Effector memory CD8-positive, alpha-beta T cell (primary cell): ENCODE measurements at regions not wholly inside any gene's neighbourhood (a gene's known extent, or its start where the extent isn't known, plus 50 kb on each side); places are given as distances from the start of the nearest gene placed in this dataset.
"Not testable (repeated sequence)": the region's sequence is repeated elsewhere in the genome, so short reads cannot be mapped to it uniquely, and the experiment has no call there.

ENCODE experiments used
- ATAC-seq: fragments of 150-1000 bp; cut with Tn5 transposase; replicated peaks from 2 replicates; pipeline ENCODE4 v1.10.0; 2021; ENCODE audit warnings: mild to moderate bottlenecking, moderate library complexity
- DNase-seq, 3 experiments: peaks; one replicate each; pipeline ENCODE4 v3.0.0; 2021
- H3K27ac Mint-ChIP-seq, 2 donors: one replicate each; pipeline ENCODE4 v1.8.0; 2022; ENCODE audit warnings: mild to moderate bottlenecking in 2 of 2, mixed read lengths in 2 of 2, moderate library complexity in 2 of 2
- H3K27me3 Mint-ChIP-seq, 2 donors: one replicate each; pipeline ENCODE4 v1.8.0; 2022; ENCODE audit warnings: mixed read lengths in 2 of 2
- H3K36me3 Mint-ChIP-seq: one replicate; pipeline ENCODE4 v1.8.0; 2022; ENCODE audit warnings: mild to moderate bottlenecking, moderate library complexity, mixed read lengths; ENCODE audit not compliant: insufficient read depth
- H3K4me1 Mint-ChIP-seq, 2 donors: one replicate each; pipeline ENCODE4 v1.8.0; 2022; ENCODE audit warnings: low read depth in 2 of 2, mixed read lengths in 2 of 2
- H3K4me3 Mint-ChIP-seq, 2 donors: one replicate each; pipeline ENCODE4 v1.8.0; 2022; ENCODE audit warnings: mild to moderate bottlenecking in 2 of 2, mixed read lengths in 2 of 2, moderate library complexity in 2 of 2
- H3K9me3 Mint-ChIP-seq, 2 donors: one replicate each; pipeline ENCODE4 v1.8.0; 2022; ENCODE audit warnings: mixed read lengths in 2 of 2

DNA sequence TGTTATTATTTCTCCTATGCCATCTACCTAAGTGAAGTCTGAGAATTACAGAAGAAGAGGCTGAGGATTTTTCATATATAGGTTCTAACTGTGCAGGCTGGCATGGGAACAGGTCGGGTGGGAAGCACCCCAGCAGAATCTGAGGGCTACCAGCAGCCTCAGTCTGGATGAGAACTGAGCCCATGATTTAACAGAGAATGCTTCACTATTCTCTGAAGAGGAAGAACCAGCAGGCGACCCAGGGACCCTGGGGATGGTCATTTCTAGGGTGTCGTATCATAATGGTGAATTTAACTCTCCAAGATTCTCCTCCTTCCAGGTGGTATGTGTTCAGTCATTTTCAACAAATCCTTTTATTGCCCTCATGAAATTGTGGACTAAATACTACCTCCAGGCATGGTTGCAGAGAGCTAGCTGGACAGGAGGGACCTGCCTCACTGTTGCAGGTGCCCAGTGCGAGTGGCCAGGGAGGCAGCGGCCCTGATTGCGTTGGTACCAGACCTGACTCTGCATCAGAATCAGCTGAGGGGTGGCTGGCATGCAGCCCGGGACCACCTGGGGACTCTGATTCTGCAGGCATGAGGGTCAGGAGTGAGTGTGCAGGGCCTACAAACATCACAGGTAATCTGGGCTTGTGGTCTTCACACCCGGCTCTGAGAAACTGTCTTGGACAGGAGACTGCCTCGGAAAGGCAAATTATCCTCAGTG lies 272.2 kb downstream of the TSN start:
- no peak for ATAC-seq
- Mint-ChIP-seq H3K27ac (no peak overlapping the region), H3K9me3 (no peaks in the 10 kb centered on the region), H3K4me1 (peaks cover 0 to 4% of the 10 kb centered on the region in 2 donors), H3K27me3 (peaks cover 13 to 22% of the 10 kb centered on the region in 2 donors), H3K36me3 (no peaks in the 10 kb centered on the region), H3K4me3 (no peak overlapping the region)
- no peak for DNase-seq

GRCh38 chr2:122028371-122029100 lies 273.1 kb downstream of the TSN start:
- H3K27me3 Mint-ChIP-seq: peaks cover 13 to 23% of the 10 kb centered on the region in 2 donors
- ATAC-seq: no peak
- no peaks in the 10 kb centered on the region for H3K9me3 Mint-ChIP-seq
- no peak overlapping the region for H3K4me3 Mint-ChIP-seq
- no peaks in the 10 kb centered on the region for H3K36me3 Mint-ChIP-seq
- no peak for DNase-seq
- peaks cover 0 to 4% of the 10 kb centered on the region in 2 donors for H3K4me1 Mint-ChIP-seq
- no peak overlapping the region for H3K27ac Mint-ChIP-seq

DNA sequence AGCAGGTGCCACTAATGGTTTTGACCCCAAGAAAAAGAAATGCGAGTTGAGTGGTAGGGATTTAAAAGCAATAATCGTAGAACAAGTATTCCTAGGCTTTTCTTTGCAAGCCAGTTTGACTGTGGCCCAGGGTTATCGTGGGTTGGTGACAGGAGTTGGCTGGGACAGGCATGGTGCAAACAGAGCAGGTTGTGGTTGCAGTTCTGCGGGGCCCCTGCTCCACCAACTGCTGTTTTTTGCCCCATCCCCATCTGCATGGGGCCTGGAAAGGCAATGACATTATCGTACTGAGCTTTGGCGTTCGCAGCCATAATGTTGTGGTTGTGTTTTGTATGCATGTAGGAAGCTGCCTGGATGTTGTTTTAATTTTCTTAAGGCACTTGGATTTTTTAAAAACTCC lies 274.0 kb downstream of the TSN start:
- H3K4me1 Mint-ChIP-seq: peaks cover 0 to 4% of the 10 kb centered on the region in 2 donors
- no peak overlapping the region for H3K27ac Mint-ChIP-seq
- no peaks in the 10 kb centered on the region for H3K9me3 Mint-ChIP-seq
- H3K27me3 Mint-ChIP-seq: peaks cover 9 to 23% of the 10 kb centered on the region in 2 donors
- no peak overlapping the region for H3K4me3 Mint-ChIP-seq
- H3K36me3 Mint-ChIP-seq: no peaks in the 10 kb centered on the region
- DNase-seq (no peak), ATAC-seq (no peak)

DNA sequence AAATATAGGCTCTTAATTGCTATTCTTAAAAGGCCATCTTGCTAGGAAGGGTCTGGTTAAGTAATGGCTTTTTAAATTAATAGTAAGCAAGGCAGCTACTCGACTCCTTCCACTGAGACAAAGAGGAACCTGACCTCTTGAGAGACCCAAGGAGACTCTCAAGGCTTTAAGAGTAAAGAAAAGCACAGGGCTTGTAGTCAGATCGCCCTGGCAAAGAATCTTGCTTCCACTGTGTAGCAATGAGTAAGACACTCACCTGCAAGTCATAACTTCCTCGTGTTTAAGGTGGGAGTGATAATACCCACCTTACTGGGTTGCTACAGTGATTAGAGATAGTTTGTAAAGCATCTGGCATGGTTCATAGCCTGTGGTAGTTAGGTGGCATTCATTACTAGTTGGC lies 274.5 kb downstream of the TSN start:
- no peak for ATAC-seq
- Mint-ChIP-seq H3K27ac (no peak overlapping the region), H3K9me3 (no peaks in the 10 kb centered on the region), H3K4me3 (no peak overlapping the region), H3K27me3 (peaks cover 4 to 21% of the 10 kb centered on the region in 2 donors), H3K36me3 (no peaks in the 10 kb centered on the region), H3K4me1 (peaks cover 0 to 4% of the 10 kb centered on the region in 2 donors)
- DNase-seq: no peak

DNA sequence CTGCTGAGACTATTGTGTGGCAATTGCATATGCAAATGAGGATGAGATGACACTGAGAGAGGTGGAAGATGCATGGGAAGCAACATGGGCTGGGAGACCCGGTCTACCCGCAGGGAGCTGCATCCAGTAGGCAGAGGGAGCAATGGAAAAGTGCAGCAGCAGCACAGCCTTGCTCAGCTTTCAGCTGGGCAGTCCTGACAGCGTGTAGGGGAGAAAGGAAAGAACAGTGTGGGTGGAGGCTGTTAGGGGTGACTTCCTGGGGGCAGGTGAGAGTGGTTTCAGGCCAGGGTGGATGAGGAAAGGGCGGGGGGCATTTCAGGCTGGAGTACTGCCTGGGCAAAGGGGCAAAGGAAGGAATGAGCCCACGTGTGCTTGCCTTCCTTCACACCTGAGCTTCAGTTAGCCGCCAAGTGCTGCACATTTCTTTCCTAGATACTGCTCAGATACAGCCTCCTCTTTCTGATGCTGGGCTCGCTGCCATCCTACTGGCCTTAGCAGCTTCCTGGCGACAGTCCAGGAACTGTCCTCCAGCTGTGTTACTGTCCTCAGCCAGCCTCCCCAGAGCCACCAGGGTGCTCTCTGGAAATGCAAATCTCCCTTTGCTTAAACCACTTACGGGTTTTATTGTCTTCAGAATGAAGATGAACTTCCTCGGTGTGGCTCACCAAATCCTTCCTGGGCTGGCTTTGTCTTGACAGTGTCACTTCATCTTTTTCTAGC lies 276.3 kb downstream of the TSN start:
- Mint-ChIP-seq H3K4me1 (peaks cover 0 to 4% of the 10 kb centered on the region in 2 donors), H3K9me3 (no peaks in the 10 kb centered on the region)

GRCh38 chr2:122032264-122032645 lies 276.8 kb downstream of the TSN start:
- H3K4me3 Mint-ChIP-seq: no peak overlapping the region
- H3K27me3 Mint-ChIP-seq: peaks cover 4 to 9% of the 10 kb centered on the region in 2 donors
- no peaks in the 10 kb centered on the region for H3K36me3 Mint-ChIP-seq
- H3K27ac Mint-ChIP-seq: no peak overlapping the region
- no peaks in the 10 kb centered on the region for H3K9me3 Mint-ChIP-seq
- no peak for ATAC-seq
- peaks cover 0 to 4% of the 10 kb centered on the region in 2 donors for H3K4me1 Mint-ChIP-seq
- no peak for DNase-seq

More for the DNA sequence above, 276.3 kb downstream of the TSN start:
- no peak overlapping the region for H3K4me3 Mint-ChIP-seq
- H3K27ac Mint-ChIP-seq: no peak overlapping the region
- DNase-seq (no peak), ATAC-seq (no peak)
- peaks cover 4 to 9% of the 10 kb centered on the region in 2 donors for H3K27me3 Mint-ChIP-seq
- no peaks in the 10 kb centered on the region for H3K36me3 Mint-ChIP-seq

- Mint-ChIP-seq H3K9me3 (no peaks in the 10 kb centered on the region), H3K27ac (no peak overlapping the region), H3K4me1 (peaks cover 0 to 4% of the 10 kb centered on the region in 2 donors), H3K4me3 (no peak overlapping the region), H3K36me3 (no peaks in the 10 kb centered on the region), H3K27me3 (peaks cover 4 to 9% of the 10 kb centered on the region in 2 donors)
- DNase-seq (no peak), ATAC-seq (no peak)
Observed at GRCh38 chr2:122033778-122034177, 278.3 kb downstream of the TSN start.

GRCh38 chr2:122034344-122034743 lies 278.9 kb downstream of the TSN start:
- H3K27ac Mint-ChIP-seq: no peak overlapping the region
- DNase-seq: no peak
- H3K27me3 Mint-ChIP-seq: peaks cover 4 to 9% of the 10 kb centered on the region in 2 donors
- no peaks in the 10 kb centered on the region for H3K36me3 Mint-ChIP-seq
- no peaks in the 10 kb centered on the region for H3K9me3 Mint-ChIP-seq
- no peak for ATAC-seq
- no peak overlapping the region for H3K4me3 Mint-ChIP-seq
- H3K4me1 Mint-ChIP-seq: peaks cover 0 to 4% of the 10 kb centered on the region in 2 donors

DNA sequence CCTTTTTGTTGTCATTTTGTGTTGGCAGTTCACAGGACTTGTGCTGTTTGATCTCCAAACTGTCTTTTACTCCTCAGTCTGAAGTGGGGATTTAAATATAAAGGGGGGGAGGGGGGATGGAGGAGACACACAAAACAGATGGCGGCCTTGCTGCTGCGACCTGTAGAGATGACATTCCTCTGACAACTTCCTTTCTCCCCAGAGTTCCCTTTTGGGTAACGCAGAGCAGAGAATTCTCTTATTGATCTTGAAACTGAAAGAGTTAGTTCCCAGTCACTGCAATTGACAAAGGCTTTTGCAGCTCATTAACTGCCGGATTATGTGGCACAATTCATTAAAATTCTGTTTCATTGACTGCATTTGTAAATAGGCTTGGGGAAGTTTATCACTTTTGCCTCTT lies 279.3 kb downstream of the TSN start:
- peaks cover 4 to 9% of the 10 kb centered on the region in 2 donors for H3K27me3 Mint-ChIP-seq
- no peak overlapping the region for H3K4me3 Mint-ChIP-seq
- ATAC-seq (no peak), DNase-seq (no peak)
- H3K9me3 Mint-ChIP-seq: no peaks in the 10 kb centered on the region
- no peaks in the 10 kb centered on the region for H3K36me3 Mint-ChIP-seq
- H3K4me1 Mint-ChIP-seq: peaks cover 0 to 4% of the 10 kb centered on the region in 2 donors
- no peak overlapping the region for H3K27ac Mint-ChIP-seq

GRCh38 chr2:122038816-122039215 lies 283.4 kb downstream of the TSN start:
- not testable (repeated sequence) for H3K9me3 Mint-ChIP-seq, H3K27ac Mint-ChIP-seq, H3K4me1 Mint-ChIP-seq, DNase-seq, H3K36me3 Mint-ChIP-seq, H3K4me3 Mint-ChIP-seq, H3K27me3 Mint-ChIP-seq, ATAC-seq

DNA sequence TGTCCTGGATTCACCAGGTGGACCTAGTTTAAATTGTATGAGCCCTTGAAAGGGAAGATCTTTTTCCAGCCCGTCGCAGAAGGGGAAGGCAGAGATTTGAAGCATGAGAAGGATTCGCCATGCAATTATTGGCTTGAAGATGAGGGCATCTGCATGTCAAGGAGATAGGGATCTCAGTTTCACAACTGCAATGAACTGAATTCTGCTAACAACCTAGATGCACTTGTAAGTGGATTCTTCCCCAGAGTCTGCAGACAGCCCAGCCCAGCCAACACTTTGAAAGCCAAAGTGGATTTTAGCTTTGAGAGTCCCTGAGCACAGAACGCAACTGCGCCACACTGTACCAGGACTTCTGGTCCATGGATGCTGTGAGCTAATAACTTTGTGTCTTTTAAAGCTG lies 286.0 kb downstream of the TSN start:
- no peaks in the 10 kb centered on the region for H3K4me1 Mint-ChIP-seq
- no peak for DNase-seq
- no peak overlapping the region for H3K4me3 Mint-ChIP-seq
- H3K27me3 Mint-ChIP-seq: no peaks in the 10 kb centered on the region
- H3K27ac Mint-ChIP-seq: no peak overlapping the region
- no peaks in the 10 kb centered on the region for H3K36me3 Mint-ChIP-seq
- H3K9me3 Mint-ChIP-seq: peaks cover 0 to 2% of the 10 kb centered on the region in 2 donors
- no peak for ATAC-seq

- H3K4me1 Mint-ChIP-seq, H3K4me3 Mint-ChIP-seq, DNase-seq, H3K27ac Mint-ChIP-seq, H3K36me3 Mint-ChIP-seq, H3K9me3 Mint-ChIP-seq, H3K27me3 Mint-ChIP-seq, ATAC-seq: not testable (repeated sequence)
Observed at GRCh38 chr2:122051659-122052058, 296.2 kb downstream of the TSN start.

- Mint-ChIP-seq H3K36me3 (no peaks in the 10 kb centered on the region), H3K4me3 (no peak overlapping the region), H3K27ac (no peak overlapping the region), H3K27me3 (peaks cover 5 to 9% of the 10 kb centered on the region in 2 donors), H3K4me1 (no peaks in the 10 kb centered on the region), H3K9me3 (peaks cover 4 to 8% of the 10 kb centered on the region in 2 donors)
- ATAC-seq: no peak
- DNase-seq: no peak
Observed at GRCh38 chr2:122055521-122055931, 300.1 kb downstream of the TSN start.
